Neuronal stem cell (in vitro differentiated cells): ENCODE measurements at regions not wholly inside any gene's neighbourhood (a gene's known extent, or its start where the extent isn't known, plus 50 kb on each side); places are given as distances from the start of the nearest gene placed in this dataset.

Experiments
- DNase-seq: peaks from one replicate; pipeline ENCODE4 v3.0.0-alpha.2; 2013; ENCODE audit warnings: low spot score
- H2AFZ ChIP-seq: one replicate; pipeline ENCODE4 v1.6.1; 2013; ENCODE audit warnings: mild to moderate bottlenecking, low read length, inconsistent platforms
- H2AK5ac ChIP-seq: 2 replicates; pipeline ENCODE4 v1.6.1; 2013; ENCODE audit warnings: low read depth, mild to moderate bottlenecking, inconsistent platforms, low read length, moderate library complexity, mixed read lengths
- H2BK120ac ChIP-seq: 2 replicates; pipeline ENCODE4 v1.6.1; 2013; ENCODE audit warnings: low read depth, mild to moderate bottlenecking, inconsistent platforms, low read length, moderate library complexity, mixed read lengths
- H2BK12ac ChIP-seq: one replicate; pipeline ENCODE4 v1.6.1; 2013; ENCODE audit warnings: low read length, inconsistent platforms
- H2BK15ac ChIP-seq: 2 replicates; pipeline ENCODE4 v1.6.1; 2013; ENCODE audit warnings: mild to moderate bottlenecking, low read length, inconsistent platforms, mixed read lengths
- H2BK5ac ChIP-seq: one replicate; pipeline ENCODE4 v1.6.1; 2013; ENCODE audit warnings: inconsistent platforms, mild to moderate bottlenecking, low read length, moderate library complexity
- H3K14ac ChIP-seq: one replicate; pipeline ENCODE4 v1.6.1; 2013; ENCODE audit warnings: low read length, inconsistent platforms
- H3K18ac ChIP-seq: 2 replicates; pipeline ENCODE4 v1.6.1; 2013; ENCODE audit warnings: low read length, inconsistent platforms
- H3K23ac ChIP-seq: 2 replicates; pipeline ENCODE4 v1.6.1; 2013; ENCODE audit warnings: low read depth, mild to moderate bottlenecking, mixed read lengths, low read length, inconsistent platforms; ENCODE audit not compliant: poor library complexity
- H3K27ac ChIP-seq: replicated peaks from 3 replicates; pipeline ENCODE4 v1.5.1; 2013; ENCODE audit warnings: low read length, inconsistent platforms
- H3K27me3 ChIP-seq, 3 experiments: 2 replicates each; pipeline ENCODE4 v1.6.1; 2013; ENCODE audit warnings: low read length in 3 of 3, mild to moderate bottlenecking in 2 of 3, inconsistent platforms in 1 of 3, low read depth in 1 of 3, mixed read lengths in 1 of 3, moderate library complexity in 1 of 3; ENCODE audit not compliant: control insufficient read depth in 3 of 3, insufficient read depth in 3 of 3
- H3K36me3 ChIP-seq, 2 donors: replicated peaks in 1 of 2; 2 replicates each; pipeline ENCODE4 v1.6.1; 2013; ENCODE audit warnings: low read length in 2 of 2; ENCODE audit not compliant: control insufficient read depth in 2 of 2, insufficient read depth in 2 of 2
- H3K4ac ChIP-seq: 2 replicates; pipeline ENCODE4 v1.6.1; 2013; ENCODE audit warnings: inconsistent platforms, mild to moderate bottlenecking, low read length, moderate library complexity
- H3K4me1 ChIP-seq, 2 donors: 1 replicate in 1 of 2; 2 replicates in 1 of 2; pipeline ENCODE4 v1.6.1; 2013; ENCODE audit warnings: low read length in 2 of 2, low read depth in 1 of 2; ENCODE audit not compliant: control insufficient read depth in 2 of 2, insufficient read depth in 1 of 2
- H3K4me2 ChIP-seq: one replicate; pipeline ENCODE4 v1.6.1; 2013; ENCODE audit warnings: mild to moderate bottlenecking, low read length, inconsistent platforms; ENCODE audit not compliant: insufficient read depth, poor library complexity, severe bottlenecking
- H3K4me3 ChIP-seq, 2 donors: 2 replicates each; pipeline ENCODE4 v1.5.1; 2013; ENCODE audit warnings: low read length in 2 of 2, mild to moderate bottlenecking in 2 of 2, inconsistent platforms in 1 of 2, moderate library complexity in 1 of 2
- H3K79me1 ChIP-seq: one replicate; pipeline ENCODE4 v1.6.1; 2013; ENCODE audit warnings: low read depth, mild to moderate bottlenecking, inconsistent platforms, low read length, moderate library complexity
- H3K9ac ChIP-seq: one replicate; pipeline ENCODE4 v1.6.1; 2013; ENCODE audit warnings: mild to moderate bottlenecking, low read depth, low read length, inconsistent platforms; ENCODE audit not compliant: poor library complexity
- H3K9me3 ChIP-seq, 2 donors: replicated peaks in 1 of 2; 2 replicates each; pipeline versions ENCODE3 to v1.6.1; 2013; ENCODE audit warnings: low read length in 2 of 2, mild to moderate bottlenecking in 2 of 2, inconsistent platforms in 1 of 2, low read depth in 1 of 2, mixed read lengths in 1 of 2, moderate library complexity in 1 of 2; ENCODE audit not compliant: control insufficient read depth in 2 of 2, insufficient read depth in 1 of 2
- H4K8ac ChIP-seq: one replicate; pipeline ENCODE4 v1.6.1; 2013; ENCODE audit warnings: low read depth, mild to moderate bottlenecking, inconsistent platforms, low read length, moderate library complexity
- H4K91ac ChIP-seq: one replicate; pipeline ENCODE4 v1.6.1; 2013; ENCODE audit warnings: low read length, low read depth, mild to moderate bottlenecking, inconsistent platforms; ENCODE audit not compliant: poor library complexity
- WGBS, 2 donors: extraction: QIAGEN DNeasy Blood & Tissue Kit; methylation state at CpG; one replicate each; pipeline ENCODE4 v1.1.7; 2013; ENCODE audit warnings: missing lambda C conversion rate in 2 of 2, mixed read lengths in 1 of 2; ENCODE audit not compliant: insufficient read length in 2 of 2, insufficient replicate concordance in 1 of 2; ENCODE audit errors: extremely low coverage in 2 of 2; 5-methylcytosine and 5-hydroxymethylcytosine counted together

DNA sequence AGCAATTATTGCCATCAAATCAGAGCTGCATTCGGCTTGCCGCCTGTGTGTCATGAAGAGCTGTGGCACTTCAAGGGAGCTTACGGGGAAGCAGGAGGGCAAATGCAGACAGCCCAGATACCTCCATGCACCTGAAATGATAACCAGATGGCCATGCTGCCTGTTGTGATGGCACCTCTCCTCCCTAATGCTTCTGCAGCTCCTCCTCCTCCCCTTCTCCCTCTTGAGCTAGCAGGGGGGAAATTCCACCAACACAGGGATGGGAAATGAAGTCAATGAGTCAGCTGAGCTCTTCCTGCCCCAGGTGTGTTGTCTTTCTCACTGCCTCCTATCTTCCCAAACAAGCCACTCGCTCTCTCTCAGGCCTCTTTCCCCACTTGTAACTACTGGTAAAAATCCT is 565.0 kb downstream of the BCOR start:
- Histone ChIP-seq H3K4ac (no peak overlapping the region), H4K91ac (no peak overlapping the region), H2BK12ac (no peak overlapping the region), H3K4me3 (no peak overlapping the region), H3K18ac (no peak overlapping the region), H2AK5ac (no peak overlapping the region), H3K23ac (no peak overlapping the region), H3K36me3 (no peaks in the 10 kb centered on the region), H2BK120ac (no peak overlapping the region), H2BK5ac (no peak overlapping the region), H3K9ac (no peak overlapping the region), H3K4me2 (no peak overlapping the region), H3K79me1 (no peaks in the 10 kb centered on the region), H3K27me3 (peaks cover 0 to 20% (median 0%) of the 10 kb centered on the region in 3 experiments), H3K9me3 (no peaks in the 10 kb centered on the region), H4K8ac (no peak overlapping the region), H3K14ac (no peak overlapping the region), H2AFZ (no peak overlapping the region), H2BK15ac (no peak overlapping the region), H3K27ac (no peak overlapping the region), H3K4me1 (no peaks in the 10 kb centered on the region)
- DNase-seq, result no peak
- no CpG with 5 or more reads among the region's 4 CpGs for WGBS, 2 donors

DNA sequence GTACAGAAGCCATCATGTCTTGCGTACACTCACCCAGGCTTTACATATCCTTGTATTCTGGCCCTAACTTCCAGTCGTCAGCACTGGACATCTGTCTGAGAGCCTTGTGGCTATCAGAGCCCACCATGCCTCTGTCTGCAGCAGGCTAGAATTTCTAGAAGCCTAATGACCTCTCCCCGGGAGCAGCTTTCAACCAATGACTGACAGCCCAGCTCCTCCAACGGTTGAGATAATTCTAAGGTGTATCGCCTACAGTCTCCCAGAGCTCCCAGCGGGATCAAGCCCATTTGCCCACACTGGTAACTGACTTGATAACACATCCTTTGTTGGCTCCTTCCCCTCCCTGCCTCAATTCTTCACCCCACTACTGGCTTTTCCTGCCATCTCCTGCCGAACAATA is 562.8 kb downstream of the BCOR start:
- Histone ChIP-seq H2BK120ac (no peak overlapping the region), H3K4ac (no peak overlapping the region), H3K14ac (no peak overlapping the region), H2AFZ (no peak overlapping the region), H3K4me3 (no peak overlapping the region), H3K4me1 (no peaks in the 10 kb centered on the region), H2AK5ac (no peak overlapping the region), H3K36me3 (no peaks in the 10 kb centered on the region), H3K23ac (no peak overlapping the region), H2BK5ac (no peak overlapping the region), H2BK12ac (no peak overlapping the region), H3K27ac (no peak overlapping the region), H4K8ac (no peak overlapping the region), H3K18ac (no peak overlapping the region), H3K9me3 (no peaks in the 10 kb centered on the region), H3K79me1 (no peaks in the 10 kb centered on the region), H3K27me3 (peaks cover 0 to 23% (median 0%) of the 10 kb centered on the region in 3 experiments), H3K9ac (no peak overlapping the region), H3K4me2 (no peak overlapping the region), H2BK15ac (no peak overlapping the region), H4K91ac (no peak overlapping the region)
- WGBS, 2 donors, result no CpG with 5 or more reads among the region's 7 CpGs
- DNase-seq, result no peak

DNA sequence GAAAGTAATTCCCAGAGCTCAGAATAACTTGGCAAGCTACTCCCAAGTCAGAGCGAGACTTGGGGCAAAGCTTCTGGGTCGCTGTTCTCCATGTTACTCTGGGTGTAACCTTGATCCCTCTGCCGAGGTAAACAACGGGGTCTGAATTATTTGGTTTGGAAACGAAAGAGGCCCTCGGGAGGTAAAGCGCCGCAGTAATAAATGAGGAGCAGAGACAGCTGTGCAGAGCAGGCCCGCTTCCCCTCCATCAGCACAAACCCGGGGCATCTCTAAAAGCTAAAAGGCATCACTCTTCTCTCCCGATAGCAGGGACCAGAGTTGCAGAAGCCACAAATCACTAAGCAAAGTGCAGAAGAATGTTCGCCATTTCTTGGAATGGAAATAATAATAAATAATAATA is 561.5 kb downstream of the BCOR start:
- H3K14ac ChIP-seq, result no peak overlapping the region
- no peak overlapping the region for H3K27ac ChIP-seq
- no peak overlapping the region for H2BK12ac ChIP-seq
- peaks cover 0 to 25% (median 0%) of the 10 kb centered on the region in 3 experiments for H3K27me3 ChIP-seq
- no peak overlapping the region for H2AK5ac ChIP-seq
- no peak overlapping the region for H3K9ac ChIP-seq
- no peak overlapping the region for H4K91ac ChIP-seq
- H2BK5ac ChIP-seq, result no peak overlapping the region
- no peak overlapping the region for H3K4ac ChIP-seq
- H3K79me1 ChIP-seq, result no peaks in the 10 kb centered on the region
- H2BK15ac ChIP-seq, result no peak overlapping the region
- H3K4me3 ChIP-seq, result no peak overlapping the region
- H3K23ac ChIP-seq, result no peak overlapping the region
- no peaks in the 10 kb centered on the region for H3K36me3 ChIP-seq
- H3K4me2 ChIP-seq, result no peak overlapping the region
- no CpG with 5 or more reads among the region's 12 CpGs for WGBS, 2 donors
- H3K9me3 ChIP-seq, result no peaks in the 10 kb centered on the region
- no peak overlapping the region for H4K8ac ChIP-seq
- no peaks in the 10 kb centered on the region for H3K4me1 ChIP-seq
- no peak overlapping the region for H2BK120ac ChIP-seq
- no peak overlapping the region for H3K18ac ChIP-seq
- DNase-seq, result no peak
- no peak overlapping the region for H2AFZ ChIP-seq

DNA sequence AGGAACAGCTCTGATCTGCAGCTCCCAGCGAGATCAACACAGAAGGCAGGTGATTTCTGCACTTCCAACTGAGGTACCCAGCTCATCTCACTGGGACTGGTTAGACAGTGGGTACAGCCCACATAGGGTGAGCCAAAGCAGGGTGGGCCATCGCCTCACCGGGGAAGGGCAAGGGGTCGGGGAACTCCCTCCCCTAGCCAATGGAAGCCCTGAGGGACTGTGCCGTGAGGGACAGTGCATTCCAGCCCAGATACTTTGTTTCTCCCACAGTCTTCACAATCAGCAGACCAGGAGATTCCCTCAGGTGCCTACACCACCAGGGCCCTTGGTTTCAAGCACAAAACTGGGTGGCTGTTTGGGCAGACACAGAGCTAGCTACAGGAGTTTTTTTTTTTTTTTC is 555.9 kb downstream of the BCOR start:
- no peak overlapping the region for H2BK12ac ChIP-seq
- no peak overlapping the region for H4K8ac ChIP-seq
- no peak overlapping the region for H2BK5ac ChIP-seq
- no peak overlapping the region for H4K91ac ChIP-seq
- H2AK5ac ChIP-seq, result no peak overlapping the region
- no peak for DNase-seq
- H3K9me3 ChIP-seq, result no peaks in the 10 kb centered on the region
- no peak overlapping the region for H3K9ac ChIP-seq
- H3K4me1 ChIP-seq, result peaks cover 0 to 2% of the 10 kb centered on the region in 2 donors
- H3K36me3 ChIP-seq, result no peaks in the 10 kb centered on the region
- H3K27ac ChIP-seq, result no peak overlapping the region
- H2BK120ac ChIP-seq, result no peak overlapping the region
- peaks cover 0 to 13% (median 0%) of the 10 kb centered on the region in 3 experiments for H3K27me3 ChIP-seq
- no peak overlapping the region for H3K4me3 ChIP-seq
- WGBS, 2 donors, result no CpG with 5 or more reads among the region's 5 CpGs
- no peak overlapping the region for H3K14ac ChIP-seq
- no peak overlapping the region for H3K4ac ChIP-seq
- no peaks in the 10 kb centered on the region for H3K79me1 ChIP-seq
- H3K18ac ChIP-seq, result no peak overlapping the region
- H3K4me2 ChIP-seq, result no peak overlapping the region
- no peak overlapping the region for H3K23ac ChIP-seq
- H2BK15ac ChIP-seq, result no peak overlapping the region
- no peak overlapping the region for H2AFZ ChIP-seq
